IMR-90 (cell line): ENCODE measurements at regions not wholly inside any gene's neighbourhood (a gene's known extent, or its start where the extent isn't known, plus 50 kb on each side); places are given as distances from the start of the nearest gene placed in this dataset.

Source experiments
- ATAC-seq: fragments of 200-7000 bp; cut with Tn5 transposase; 2 replicates; pipeline ENCODE4 v1.9.1; 2020; ENCODE audit warnings: low read depth, mild to moderate bottlenecking, moderate library complexity
- BruUV-seq: library from RNA; stranded (reverse); fragments of 400-500 nt; replicated peaks from 2 replicates; lab custom pipeline; 2021; lab: Mats Ljungman, UMichigan
- CTCF ChIA-PET: fragments of 300-600 bp; formaldehyde crosslinking; extraction: SDS; loops from one replicate; lab custom pipeline; 2021; ENCODE audit warnings: antibody characterized with exemption; lab: Yijun Ruan, JAX
- POLR2A ChIA-PET: fragments of 300-600 bp; sonication (Branson Sonifier 250); formaldehyde crosslinking; loops from one replicate; lab custom pipeline; 2022; ENCODE audit warnings: antibody characterized with exemption; ENCODE audit not compliant: unreplicated experiment; lab: Charles Lee
- DNase-seq: peaks from one replicate; pipeline ENCODE4 v3.0.0; 2013
- H2AFZ ChIP-seq: replicated peaks from 2 replicates; pipeline ENCODE3; 2013; ENCODE audit warnings: low read length, mild to moderate bottlenecking; ENCODE audit not compliant: poor library complexity
- H2AK5ac ChIP-seq: 2 replicates; pipeline ENCODE4 v1.6.1; 2013; ENCODE audit warnings: low read depth, low read length, inconsistent platforms
- H2AK9ac ChIP-seq: replicated peaks from 2 replicates; pipeline ENCODE3; 2013; ENCODE audit warnings: mild to moderate bottlenecking, low read depth, low read length, moderate library complexity; ENCODE audit not compliant: poor library complexity
- H2BK120ac ChIP-seq: 2 replicates; pipeline ENCODE4 v1.6.1; 2013; ENCODE audit warnings: low read depth, low read length, inconsistent platforms
- H2BK15ac ChIP-seq: 3 replicates; pipeline ENCODE4 v1.6.1; 2013; ENCODE audit warnings: low read depth, low read length, inconsistent platforms
- H2BK20ac ChIP-seq: 2 replicates; pipeline ENCODE4 v1.6.1; 2013; ENCODE audit warnings: low read depth, mild to moderate bottlenecking, inconsistent platforms, low read length, moderate library complexity
- H2BK5ac ChIP-seq: 2 replicates; pipeline ENCODE4 v1.6.1; 2013; ENCODE audit warnings: mild to moderate bottlenecking, low read depth, low read length, inconsistent platforms; ENCODE audit not compliant: poor library complexity, severe bottlenecking
- H3K14ac ChIP-seq: replicated peaks from 2 replicates; pipeline ENCODE4 v1.6.1; 2013; ENCODE audit warnings: low read depth, low read length, inconsistent platforms
- H3K18ac ChIP-seq: 2 replicates; pipeline ENCODE4 v1.6.1; 2013; ENCODE audit warnings: low read depth, low read length, control low read depth
- H3K23ac ChIP-seq: 2 replicates; pipeline ENCODE4 v1.6.1; 2013; ENCODE audit warnings: low read depth, low read length, inconsistent platforms
- H3K27ac ChIP-seq: 2 replicates; pipeline ENCODE4 v1.5.1; 2013; ENCODE audit warnings: mild to moderate bottlenecking, control low read depth, low read length; ENCODE audit not compliant: insufficient read depth
- H3K27me3 ChIP-seq: 2 replicates; pipeline ENCODE4 v1.6.1; 2013; ENCODE audit warnings: low read length; ENCODE audit not compliant: control insufficient read depth, insufficient read depth
- H3K36me3 ChIP-seq: 2 replicates; pipeline ENCODE4 v1.6.1; 2013; ENCODE audit warnings: low read length, mixed read lengths; ENCODE audit not compliant: control insufficient read depth, insufficient read depth
- H3K4ac ChIP-seq: 2 replicates; pipeline ENCODE4 v1.6.1; 2013; ENCODE audit warnings: low read depth, low read length, inconsistent platforms
- H3K4me1 ChIP-seq: 2 replicates; pipeline ENCODE4 v1.6.1; 2013; ENCODE audit warnings: low read length, mixed read lengths; ENCODE audit not compliant: control insufficient read depth, insufficient read depth
- H3K4me2 ChIP-seq: 2 replicates; pipeline ENCODE4 v1.6.1; 2013; ENCODE audit warnings: low read depth, mild to moderate bottlenecking, control low read depth, low read length, moderate library complexity
- H3K4me3 ChIP-seq: 2 replicates; pipeline ENCODE4 v1.5.1; 2013; ENCODE audit warnings: low read depth, mild to moderate bottlenecking, control low read depth, low read length, moderate library complexity; ENCODE audit not compliant: insufficient read depth
- H3K56ac ChIP-seq: 2 replicates; pipeline ENCODE4 v1.6.1; 2013; ENCODE audit warnings: low read length, inconsistent platforms; ENCODE audit not compliant: insufficient read depth; ENCODE audit errors: extremely low read depth
- H3K79me1 ChIP-seq, 2 experiments: 2 replicates each; pipeline ENCODE4 v1.6.1; 2013; ENCODE audit warnings: low read length in 2 of 2, inconsistent platforms in 1 of 2, low read depth in 1 of 2
- H3K9ac ChIP-seq: 2 replicates; pipeline ENCODE4 v1.6.1; 2013; ENCODE audit warnings: low read depth, low read length, control low read depth
- H3K9me1 ChIP-seq: 2 replicates; pipeline ENCODE4 v1.6.1; 2013; ENCODE audit warnings: low read length, inconsistent platforms; ENCODE audit not compliant: insufficient read depth
- H3K9me3 ChIP-seq: 2 replicates; pipeline ENCODE4 v1.6.1; 2013; ENCODE audit warnings: low read length; ENCODE audit not compliant: control insufficient read depth, insufficient read depth
- H4K20me1 ChIP-seq: 2 replicates; pipeline ENCODE4 v1.6.1; 2013; ENCODE audit warnings: low read length, inconsistent platforms; ENCODE audit not compliant: insufficient read depth
- H4K5ac ChIP-seq: 2 replicates; pipeline ENCODE4 v1.6.1; 2013; ENCODE audit warnings: mild to moderate bottlenecking, low read depth, low read length, control low read depth
- H4K8ac ChIP-seq, 2 experiments: 2 replicates each; pipeline ENCODE4 v1.6.1; 2013; ENCODE audit warnings: low read depth in 2 of 2, low read length in 2 of 2, control low read depth in 1 of 2, inconsistent platforms in 1 of 2
- H4K91ac ChIP-seq: 2 replicates; pipeline ENCODE4 v1.6.1; 2013; ENCODE audit warnings: low read depth, low read length, inconsistent platforms; ENCODE audit not compliant: insufficient read depth
- NFE2L2 ChIP-seq: fragments of 150-350 bp; IDR thresholded peaks from 2 replicates; pipeline ENCODE4 v1.6.1; 2016; ENCODE audit warnings: low read depth, mild to moderate bottlenecking, low read length
- RFX5 ChIP-seq: IDR thresholded peaks from 2 replicates; pipeline ENCODE4 v1.8.0; 2012; ENCODE audit warnings: low read depth, mild to moderate bottlenecking, low read length, moderate library complexity
- WGBS, 2 experiments: methylation state at CpG; one replicate each; pipeline versions ENCODE4 v1.1.5 to v1.1.7; 2013; ENCODE audit warnings: missing lambda C conversion rate in 2 of 2; ENCODE audit not compliant: insufficient read length in 1 of 2; ENCODE audit errors: extremely low coverage in 2 of 2; 5-methylcytosine and 5-hydroxymethylcytosine counted together
- dilution Hi-C: fragments of 300-500 bp; cut with HindIII; formaldehyde crosslinking; loops from one replicate; pipeline ENCODE4 v1.14.3; 2018; ENCODE audit warnings: low sequenced_read_pairs; ENCODE audit not compliant: unreplicated experiment
- in situ Hi-C: fragments of 300-500 bp; cut with MboI; formaldehyde crosslinking; loops from 3 replicates; pipeline ENCODE4 v1.14.3; 2019; ENCODE audit warnings: low sequenced_read_pairs, inconsistent platforms, mixed read lengths
- intact Hi-C: fragments of 100-400 bp; cut with micrococcal nuclease; formaldehyde crosslinking; loops from 2 replicates; pipeline ENCODE4 v1.10.0; 2022

GRCh38 chr15:25987638-25988037 lies 124.5 kb upstream of the ATP10A start:
- Histone ChIP-seq H4K5ac (no peak overlapping the region), H4K8ac (no peak overlapping the region), H3K56ac (no peak overlapping the region), H3K4me1 (no peaks in the 10 kb centered on the region), H4K91ac (no peak overlapping the region), H3K9ac (no peak overlapping the region), H3K14ac (no peak overlapping the region), H3K23ac (no peak overlapping the region), H3K79me1 (no peaks in the 10 kb centered on the region), H3K4ac (no peak overlapping the region), H2BK5ac (no peak overlapping the region), H3K18ac (no peak overlapping the region), H2AK5ac (no peak overlapping the region), H3K36me3 (no peaks in the 10 kb centered on the region), H2AK9ac (no peak overlapping the region), H2AFZ (no peak overlapping the region), H2BK20ac (no peak overlapping the region), H3K9me1 (no peaks in the 10 kb centered on the region), H3K4me3 (no peak overlapping the region), H3K9me3 (no peaks in the 10 kb centered on the region), H2BK15ac (no peak overlapping the region), H2BK120ac (no peak overlapping the region), H3K27ac (no peak overlapping the region), H3K4me2 (no peak overlapping the region), H3K27me3 (no peaks in the 10 kb centered on the region; the same call in 1 of the 2 replicates), H4K20me1 (no peaks in the 10 kb centered on the region)
- in situ Hi-C loops = no loop called here
- TF ChIP-seq RFX5 (no peak), NFE2L2 (no peak)
- dilution Hi-C loops = no loop called here
- ATAC-seq (no peak), DNase-seq (no peak)
- CTCF ChIA-PET = interaction anchor here (0.5 kb wide), 1 partner anchor 347 kb away, joined by 3 read pairs; no protein-coding TSS in a partner anchor
- POLR2A ChIA-PET = no interaction called here
- intact Hi-C loops = no loop called here
- WGBS, 2 experiments = 29% methylated on average over 1 of the region's 4 CpGs; no CpG with 5 or more reads in 1 of the 2 experiments
- no TSS peak for BruUV-seq
